GM23338 (cell line): ENCODE measurements at regions not wholly inside any gene's neighbourhood (a gene's known extent, or its start where the extent isn't known, plus 50 kb on each side); places are given as distances from the start of the nearest gene placed in this dataset.

Source experiments
- ATAC-seq: fragments of 200-7000 bp; cut with Tn5 transposase; 3 replicates; pipeline ENCODE4 v1.9.1; 2020
- DNase-seq: peaks from one replicate; pipeline ENCODE4 v3.0.0-alpha.2; 2015; ENCODE audit warnings: low spot score
- H2AFZ ChIP-seq: fragments of 200-600 bp; sonication (generic); 2 replicates; pipeline ENCODE4 v1.8.0; 2016; ENCODE audit warnings: antibody characterized with exemption, mild to moderate bottlenecking, moderate library complexity
- H3F3A ChIP-seq: fragments of 200-600 bp; sonication (generic); replicated peaks from 2 replicates; pipeline ENCODE4 v1.8.0; 2017; ENCODE audit warnings: antibody characterized with exemption, mixed run types, low read depth
- H3K27ac ChIP-seq: fragments of 200-600 bp; sonication (generic); 2 replicates; pipeline ENCODE4 v1.6.1; 2016; ENCODE audit warnings: low read depth
- H3K27me3 ChIP-seq: fragments of 200-600 bp; sonication (generic); 2 replicates; pipeline ENCODE4 v1.8.0; 2016; ENCODE audit warnings: mild to moderate bottlenecking, mixed run types, moderate library complexity; ENCODE audit not compliant: insufficient read depth
- H3K36me3 ChIP-seq: fragments of 200-600 bp; sonication (generic); 2 replicates; pipeline ENCODE4 v1.8.0; 2016; ENCODE audit warnings: mild to moderate bottlenecking; ENCODE audit not compliant: insufficient read depth
- H3K4me1 ChIP-seq: fragments of 200-600 bp; sonication (generic); 2 replicates; pipeline ENCODE4 v1.8.0; 2016; ENCODE audit warnings: mild to moderate bottlenecking, moderate library complexity; ENCODE audit not compliant: insufficient read depth
- H3K4me2 ChIP-seq: fragments of 200-600 bp; sonication (generic); 2 replicates; pipeline ENCODE4 v1.7.1; 2017; ENCODE audit warnings: mixed run types
- H3K4me3 ChIP-seq: fragments of 200-600 bp; sonication (generic); 2 replicates; pipeline ENCODE4 v1.6.1; 2016; ENCODE audit warnings: mixed run types
- H3K79me2 ChIP-seq: fragments of 200-600 bp; sonication (generic); replicated peaks from 2 replicates; pipeline ENCODE4 v1.8.0; 2017; ENCODE audit warnings: mild to moderate bottlenecking; ENCODE audit not compliant: insufficient read depth
- H3K9me2 ChIP-seq: fragments of 200-600 bp; sonication (generic); 2 replicates; pipeline ENCODE4 v1.8.0; 2017; ENCODE audit not compliant: insufficient read depth
- H4K20me1 ChIP-seq: fragments of 200-600 bp; sonication (generic); replicated peaks from 2 replicates; pipeline ENCODE4 v1.8.0; 2017; ENCODE audit warnings: mild to moderate bottlenecking; ENCODE audit not compliant: insufficient read depth
- H3K27ac Mint-ChIP-seq: 2 replicates; pipeline ENCODE4 v1.8.0; 2020; ENCODE audit warnings: inconsistent platforms, mild to moderate bottlenecking, moderate library complexity, mixed read lengths
- H3K27me3 Mint-ChIP-seq: 3 replicates; pipeline ENCODE4 v1.8.0; 2022; ENCODE audit warnings: low read depth, mild to moderate bottlenecking, moderate library complexity, mixed read lengths, inconsistent platforms; ENCODE audit not compliant: insufficient read depth, poor library complexity
- H3K36me3 Mint-ChIP-seq: 3 replicates; pipeline ENCODE4 v1.8.0; 2021; ENCODE audit warnings: low read depth, mild to moderate bottlenecking, inconsistent platforms, moderate library complexity, mixed read lengths
- H3K4me1 Mint-ChIP-seq: 3 replicates; pipeline ENCODE4 v1.8.0; 2020; ENCODE audit warnings: mild to moderate bottlenecking, inconsistent platforms, mixed read lengths
- H3K4me3 Mint-ChIP-seq: 3 replicates; pipeline ENCODE4 v1.8.0; 2021; ENCODE audit warnings: moderate library complexity, mild to moderate bottlenecking, inconsistent platforms, mixed read lengths
- H3K9me3 Mint-ChIP-seq: 3 replicates; pipeline ENCODE4 v1.8.0; 2020; ENCODE audit warnings: moderate library complexity, mild to moderate bottlenecking, inconsistent platforms, mixed read lengths
- CREB1 ChIP-seq: fragments of 250-450 bp; sonication (Bioruptor Pico); IDR thresholded peaks from 2 replicates; pipeline ENCODE4 v1.5.0; 2020; ENCODE audit warnings: low read depth, mild to moderate bottlenecking, moderate library complexity
- EZH2phosphoT487 ChIP-seq: fragments of 200-600 bp; sonication (generic); IDR thresholded peaks from one replicate; pipeline ENCODE4 v1.8.1; 2018; ENCODE audit warnings: antibody characterized with exemption; ENCODE audit not compliant: unreplicated experiment
- JUNB ChIP-seq: IDR thresholded peaks from one replicate; pipeline ENCODE4 v1.6.1; 2016; ENCODE audit warnings: antibody characterized with exemption; ENCODE audit not compliant: unreplicated experiment
- NANOG ChIP-seq: IDR thresholded peaks from 2 replicates; pipeline ENCODE4 v1.6.1; 2016; ENCODE audit warnings: antibody characterized with exemption, borderline replicate concordance
- POLR2AphosphoS5 ChIP-seq: IDR thresholded peaks from 2 replicates; pipeline ENCODE4 v1.6.1; 2016; ENCODE audit warnings: antibody characterized with exemption, low read depth
- STAT1 ChIP-seq: IDR thresholded peaks from one replicate; pipeline ENCODE4 v1.6.1; 2016; ENCODE audit warnings: antibody characterized with exemption; ENCODE audit not compliant: unreplicated experiment
- ZNF114 ChIP-seq: fragments of 250-450 bp; sonication (Bioruptor Pico); IDR thresholded peaks from 2 replicates; pipeline ENCODE4 v1.5.0; 2020; ENCODE audit warnings: mild to moderate bottlenecking, moderate library complexity
- ZNF331 ChIP-seq: fragments of 250-450 bp; sonication (Bioruptor Pico); IDR thresholded peaks from 2 replicates; pipeline ENCODE4 v1.5.0; 2020; ENCODE audit warnings: low read depth, mild to moderate bottlenecking, moderate library complexity
- TF ChIP-seq, protein P1 (sequence below): IDR thresholded peaks from 2 replicates; pipeline ENCODE4 v1.6.1; 2016; ENCODE audit warnings: antibody characterized with exemption
- TF ChIP-seq, protein P2 (sequence below): fragments of 250-450 bp; sonication (Bioruptor Pico); IDR thresholded peaks from 2 replicates; pipeline ENCODE4 v1.5.0; 2020; ENCODE audit warnings: mild to moderate bottlenecking, moderate library complexity

DNA sequence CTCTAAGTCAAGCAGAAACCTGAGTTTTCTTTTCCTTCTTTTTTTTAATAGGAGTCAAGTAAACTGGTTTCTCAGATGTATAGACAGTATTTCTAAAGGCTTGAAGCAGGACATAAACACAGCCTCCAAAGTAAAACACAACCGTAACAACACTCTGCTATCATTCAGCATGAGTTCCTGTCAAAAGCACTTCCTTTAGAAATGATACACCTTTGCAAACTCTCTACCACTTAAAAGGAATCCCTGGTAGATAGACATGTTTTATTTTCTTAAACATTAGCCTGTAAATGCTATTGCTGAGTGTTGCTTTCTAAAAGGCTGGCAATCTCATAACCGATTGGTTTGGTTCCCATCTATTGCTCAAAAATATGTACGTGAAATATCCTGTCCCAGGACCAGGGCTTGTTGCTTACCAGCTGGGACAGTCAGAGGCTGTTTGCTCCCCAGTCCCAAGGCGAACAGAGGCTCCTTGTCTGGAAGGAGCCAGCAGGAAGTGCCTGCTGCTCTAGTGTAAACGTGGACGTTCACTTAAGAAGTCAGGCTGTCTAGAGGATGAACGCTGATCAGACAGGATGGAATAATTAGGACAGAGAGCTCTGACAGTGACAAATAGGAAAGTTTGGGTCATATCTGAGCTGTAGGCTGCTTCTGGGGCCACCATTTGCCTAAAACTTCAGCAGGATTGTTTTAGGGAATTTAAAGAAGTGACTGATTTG is 173.9 kb upstream of the KLF3 start (continued):
- no peak for TF ChIP-seq NANOG
- TF ChIP-seq STAT1, result no peak
- TF ChIP-seq ZNF331 (CRISPR knock-in tag), result no peak

DNA sequence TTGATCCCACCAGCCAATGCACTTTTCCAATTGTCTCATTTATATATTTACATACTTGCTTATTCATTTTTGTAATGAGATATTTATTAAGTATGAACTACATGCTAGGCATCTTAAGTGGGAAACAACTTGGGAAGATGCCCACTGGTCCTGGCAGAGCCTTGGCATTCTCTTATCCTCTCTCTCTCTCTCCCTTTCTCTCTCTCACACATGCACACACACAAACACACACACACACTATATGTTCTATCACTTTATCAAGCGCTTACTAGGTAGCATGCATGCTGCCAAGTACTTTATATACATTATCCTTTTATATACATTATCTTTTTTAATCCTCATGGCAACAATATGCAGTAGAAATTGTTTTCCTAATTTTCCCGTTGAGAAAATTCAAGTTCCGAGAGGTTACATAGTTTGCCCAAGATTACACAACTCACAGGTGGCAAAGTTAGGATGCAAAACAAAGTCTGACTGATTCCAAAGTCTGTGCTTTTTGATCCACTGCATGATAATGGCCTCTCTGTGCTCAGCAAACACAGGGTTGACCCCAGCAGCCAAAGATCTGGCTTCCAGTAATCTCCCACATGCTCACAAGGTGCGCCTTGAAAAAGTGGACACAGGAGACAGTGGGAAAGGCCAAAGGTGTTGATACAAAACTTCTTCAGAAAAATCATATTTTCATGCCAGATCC is 173.1 kb upstream of the KLF3 start:
- Histone ChIP-seq H3K4me1 (peaks cover 23% of the 10 kb centered on the region), H3F3A (no peaks in the 10 kb centered on the region), H3K9me2 (no peaks in the 10 kb centered on the region), H3K79me2 (no peaks in the 10 kb centered on the region), H3K4me3 (no peak overlapping the region), H3K36me3 (no peaks in the 10 kb centered on the region), H3K27ac (no peak overlapping the region), H3K27me3 (no peaks in the 10 kb centered on the region), H4K20me1 (no peaks in the 10 kb centered on the region), H2AFZ (no peak overlapping the region), H3K4me2 (no peak overlapping the region)
- DNase-seq, result no peak
- H3K27me3 Mint-ChIP-seq, result no peaks in the 10 kb centered on the region
- H3K27ac Mint-ChIP-seq, result no peak overlapping the region; the same call in 1 of the 2 replicates
- H3K36me3 Mint-ChIP-seq, result no peaks in the 10 kb centered on the region
- TF ChIP-seq, protein P1, sequence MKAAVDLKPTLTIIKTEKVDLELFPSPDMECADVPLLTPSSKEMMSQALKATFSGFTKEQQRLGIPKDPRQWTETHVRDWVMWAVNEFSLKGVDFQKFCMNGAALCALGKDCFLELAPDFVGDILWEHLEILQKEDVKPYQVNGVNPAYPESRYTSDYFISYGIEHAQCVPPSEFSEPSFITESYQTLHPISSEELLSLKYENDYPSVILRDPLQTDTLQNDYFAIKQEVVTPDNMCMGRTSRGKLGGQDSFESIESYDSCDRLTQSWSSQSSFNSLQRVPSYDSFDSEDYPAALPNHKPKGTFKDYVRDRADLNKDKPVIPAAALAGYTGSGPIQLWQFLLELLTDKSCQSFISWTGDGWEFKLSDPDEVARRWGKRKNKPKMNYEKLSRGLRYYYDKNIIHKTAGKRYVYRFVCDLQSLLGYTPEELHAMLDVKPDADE, result no peak
- TF ChIP-seq, protein P2, sequence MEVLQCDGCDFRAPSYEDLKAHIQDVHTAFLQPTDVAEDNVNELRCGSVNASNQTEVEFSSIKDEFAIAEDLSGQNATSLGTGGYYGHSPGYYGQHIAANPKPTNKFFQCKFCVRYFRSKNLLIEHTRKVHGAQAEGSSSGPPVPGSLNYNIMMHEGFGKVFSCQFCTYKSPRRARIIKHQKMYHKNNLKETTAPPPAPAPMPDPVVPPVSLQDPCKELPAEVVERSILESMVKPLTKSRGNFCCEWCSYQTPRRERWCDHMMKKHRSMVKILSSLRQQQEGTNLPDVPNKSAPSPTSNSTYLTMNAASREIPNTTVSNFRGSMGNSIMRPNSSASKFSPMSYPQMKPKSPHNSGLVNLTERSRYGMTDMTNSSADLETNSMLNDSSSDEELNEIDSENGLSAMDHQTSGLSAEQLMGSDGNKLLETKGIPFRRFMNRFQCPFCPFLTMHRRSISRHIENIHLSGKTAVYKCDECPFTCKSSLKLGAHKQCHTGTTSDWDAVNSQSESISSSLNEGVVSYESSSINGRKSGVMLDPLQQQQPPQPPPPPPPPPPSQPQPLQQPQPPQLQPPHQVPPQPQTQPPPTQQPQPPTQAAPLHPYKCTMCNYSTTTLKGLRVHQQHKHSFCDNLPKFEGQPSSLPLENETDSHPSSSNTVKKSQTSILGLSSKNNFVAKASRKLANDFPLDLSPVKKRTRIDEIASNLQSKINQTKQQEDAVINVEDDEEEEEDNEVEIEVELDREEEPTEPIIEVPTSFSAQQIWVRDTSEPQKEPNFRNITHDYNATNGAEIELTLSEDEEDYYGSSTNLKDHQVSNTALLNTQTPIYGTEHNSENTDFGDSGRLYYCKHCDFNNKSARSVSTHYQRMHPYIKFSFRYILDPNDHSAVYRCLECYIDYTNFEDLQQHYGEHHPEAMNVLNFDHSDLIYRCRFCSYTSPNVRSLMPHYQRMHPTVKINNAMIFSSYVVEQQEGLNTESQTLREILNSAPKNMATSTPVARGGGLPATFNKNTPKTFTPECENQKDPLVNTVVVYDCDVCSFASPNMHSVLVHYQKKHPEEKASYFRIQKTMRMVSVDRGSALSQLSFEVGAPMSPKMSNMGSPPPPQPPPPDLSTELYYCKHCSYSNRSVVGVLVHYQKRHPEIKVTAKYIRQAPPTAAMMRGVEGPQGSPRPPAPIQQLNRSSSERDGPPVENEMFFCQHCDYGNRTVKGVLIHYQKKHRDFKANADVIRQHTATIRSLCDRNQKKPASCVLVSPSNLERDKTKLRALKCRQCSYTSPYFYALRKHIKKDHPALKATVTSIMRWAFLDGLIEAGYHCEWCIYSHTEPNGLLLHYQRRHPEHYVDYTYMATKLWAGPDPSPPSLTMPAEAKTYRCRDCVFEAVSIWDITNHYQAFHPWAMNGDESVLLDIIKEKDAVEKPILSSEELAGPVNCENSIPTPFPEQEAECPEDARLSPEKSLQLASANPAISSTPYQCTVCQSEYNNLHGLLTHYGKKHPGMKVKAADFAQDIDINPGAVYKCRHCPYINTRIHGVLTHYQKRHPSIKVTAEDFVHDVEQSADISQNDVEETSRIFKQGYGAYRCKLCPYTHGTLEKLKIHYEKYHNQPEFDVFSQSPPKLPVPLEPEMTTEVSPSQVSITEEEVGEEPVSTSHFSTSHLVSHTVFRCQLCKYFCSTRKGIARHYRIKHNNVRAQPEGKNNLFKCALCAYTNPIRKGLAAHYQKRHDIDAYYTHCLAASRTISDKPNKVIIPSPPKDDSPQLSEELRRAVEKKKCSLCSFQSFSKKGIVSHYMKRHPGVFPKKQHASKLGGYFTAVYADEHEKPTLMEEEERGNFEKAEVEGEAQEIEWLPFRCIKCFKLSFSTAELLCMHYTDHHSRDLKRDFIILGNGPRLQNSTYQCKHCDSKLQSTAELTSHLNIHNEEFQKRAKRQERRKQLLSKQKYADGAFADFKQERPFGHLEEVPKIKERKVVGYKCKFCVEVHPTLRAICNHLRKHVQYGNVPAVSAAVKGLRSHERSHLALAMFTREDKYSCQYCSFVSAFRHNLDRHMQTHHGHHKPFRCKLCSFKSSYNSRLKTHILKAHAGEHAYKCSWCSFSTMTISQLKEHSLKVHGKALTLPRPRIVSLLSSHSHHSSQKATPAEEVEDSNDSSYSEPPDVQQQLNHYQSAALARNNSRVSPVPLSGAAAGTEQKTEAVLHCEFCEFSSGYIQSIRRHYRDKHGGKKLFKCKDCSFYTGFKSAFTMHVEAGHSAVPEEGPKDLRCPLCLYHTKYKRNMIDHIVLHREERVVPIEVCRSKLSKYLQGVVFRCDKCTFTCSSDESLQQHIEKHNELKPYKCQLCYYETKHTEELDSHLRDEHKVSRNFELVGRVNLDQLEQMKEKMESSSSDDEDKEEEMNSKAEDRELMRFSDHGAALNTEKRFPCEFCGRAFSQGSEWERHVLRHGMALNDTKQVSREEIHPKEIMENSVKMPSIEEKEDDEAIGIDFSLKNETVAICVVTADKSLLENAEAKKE (CRISPR knock-in tag), result no peak
- TF ChIP-seq CREB1 (no peak), EZH2phosphoT487 (no peak), ZNF114 (CRISPR knock-in tag) (no peak), ZNF331 (CRISPR knock-in tag) (no peak), POLR2AphosphoS5 (no peak), JUNB (no peak)
- H3K9me3 Mint-ChIP-seq, result no peaks in the 10 kb centered on the region; the same call in 2 of the 3 replicates
- ATAC-seq, result no peak
- no peak overlapping the region for H3K4me3 Mint-ChIP-seq
- H3K4me1 Mint-ChIP-seq, result peaks cover 44% of the 10 kb centered on the region
